ENCODE measurements at regions not wholly inside any gene's neighbourhood (a gene's known extent, or its start where the extent isn't known, plus 50 kb on each side); places are given as distances from the start of the nearest gene placed in this dataset.

GRCh38 chr3:76940181-76940770 is 99.6 kb upstream of the ROBO2 start:
- no peak for DNase-seq

GRCh38 chr3:76941376-76941775 is 98.5 kb upstream of the ROBO2 start:
- DNase-seq: no peak

GRCh38 chr3:76942101-76942500 is 97.8 kb upstream of the ROBO2 start:
- DNase-seq: no peak

- DNase-seq: no peak
Measured at GRCh38 chr3:76943058-76943457, 96.8 kb upstream of the ROBO2 start.

GRCh38 chr3:76943671-76944070 is 96.2 kb upstream of the ROBO2 start:
- DNase-seq: no peak

- no peak for DNase-seq
Measured at GRCh38 chr3:76949033-76949432, 90.9 kb upstream of the ROBO2 start.

- DNase-seq: no peak
Measured at GRCh38 chr3:76949462-76949861, 90.4 kb upstream of the ROBO2 start.

- no peak for DNase-seq
Measured at GRCh38 chr3:76950590-76950989, 89.3 kb upstream of the ROBO2 start.

GRCh38 chr3:76954412-76954811 is 85.5 kb upstream of the ROBO2 start:
- DNase-seq: no peak

GRCh38 chr3:76958274-76958673 is 81.6 kb upstream of the ROBO2 start:
- DNase-seq: no peak

GRCh38 chr3:76958861-76959260 is 81.0 kb upstream of the ROBO2 start:
- DNase-seq: no peak

- DNase-seq: no peak
Measured at GRCh38 chr3:76961284-76961683, 78.6 kb upstream of the ROBO2 start.

GRCh38 chr3:76965122-76965725 is 74.7 kb upstream of the ROBO2 start:
- no peak for DNase-seq

GRCh38 chr3:76969471-76969870 is 70.4 kb upstream of the ROBO2 start:
- DNase-seq: no peak

GRCh38 chr3:76969996-76970615 is 69.8 kb upstream of the ROBO2 start:
- DNase-seq: no peak

GRCh38 chr3:76972624-76973296 is 67.1 kb upstream of the ROBO2 start:
- no peak for DNase-seq

- no peak for DNase-seq
Measured at GRCh38 chr3:76976996-76977395, 62.9 kb upstream of the ROBO2 start.

GRCh38 chr3:76985645-76986044 is 54.3 kb upstream of the ROBO2 start:
- DNase-seq: no peak

GRCh38 chr3:76986876-76987474 is 52.9 kb upstream of the ROBO2 start:
- no peak for DNase-seq

Measured in hematopoietic multipotent progenitor cell treated with erythropoietin and hydrocortisone succinate and interleukin-3 and kit ligand, for 6 days (in vitro differentiated cells).